DOHH2 (cell line): ENCODE measurements at regions not wholly inside any gene's neighbourhood (a gene's known extent, or its start where the extent isn't known, plus 50 kb on each side); places are given as distances from the start of the nearest gene placed in this dataset.

Experiments used
- CTCF ChIP-seq: fragments of 200-600 bp; sonication (generic); IDR thresholded peaks from one replicate; pipeline ENCODE4 v1.5.1; 2014; ENCODE audit warnings: antibody characterized with exemption, mild to moderate bottlenecking, low read depth, low read length; ENCODE audit not compliant: poor library complexity, severe bottlenecking
- EZH2phosphoT487 ChIP-seq: fragments of 200-600 bp; sonication (generic); IDR thresholded peaks from 2 replicates; pipeline ENCODE4 v1.6.1; 2017; ENCODE audit warnings: borderline replicate concordance, mild to moderate bottlenecking, antibody characterized with exemption, low read length, moderate library complexity, mixed read lengths

DNA sequence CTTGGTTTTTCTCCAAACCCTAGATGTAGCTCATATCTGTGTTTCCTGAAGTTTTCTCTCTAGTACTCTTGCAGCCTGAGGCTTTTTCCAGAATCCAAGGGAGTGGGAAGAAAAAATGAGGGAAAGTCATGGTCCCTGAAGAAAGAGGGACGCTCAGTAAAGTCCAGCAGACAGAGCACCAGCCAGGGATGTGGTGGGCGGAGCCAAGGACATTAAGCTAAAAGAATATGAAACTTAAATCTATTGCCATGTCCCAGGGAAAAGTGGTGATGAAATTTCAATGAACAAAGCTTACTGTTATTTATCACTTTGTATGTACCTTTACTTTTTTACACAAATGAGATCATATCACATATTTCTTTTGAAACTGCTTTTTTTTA, 430.2 kb downstream of the USP25 start:
- TF ChIP-seq CTCF, result no peak
- no peak for TF ChIP-seq EZH2phosphoT487
